Activated CD4-positive, alpha-beta T cell treated with anti-CD3 and anti-CD28 coated beads, Interleukin-2, amount 50 U/mL, for 16 hours (primary cell): ENCODE measurements at regions not wholly inside any gene's neighbourhood (a gene's known extent, or its start where the extent isn't known, plus 50 kb on each side); places are given as distances from the start of the nearest gene placed in this dataset.
A peak's percentile ranks its signal among the peaks of the same experiment; 100 is the strongest.
"Not testable (repeated sequence)": the region's sequence is repeated elsewhere in the genome, so short reads cannot be mapped to it uniquely, and the experiment has no call there.

ENCODE experiments used
- DNase-seq: peaks from one replicate; pipeline ENCODE4 v3.0.0-alpha.2; 2020

GRCh38 chr10:21403256-21404015 is 122.0 kb downstream of the SKIDA1 start:
- no peak for DNase-seq

DNA sequence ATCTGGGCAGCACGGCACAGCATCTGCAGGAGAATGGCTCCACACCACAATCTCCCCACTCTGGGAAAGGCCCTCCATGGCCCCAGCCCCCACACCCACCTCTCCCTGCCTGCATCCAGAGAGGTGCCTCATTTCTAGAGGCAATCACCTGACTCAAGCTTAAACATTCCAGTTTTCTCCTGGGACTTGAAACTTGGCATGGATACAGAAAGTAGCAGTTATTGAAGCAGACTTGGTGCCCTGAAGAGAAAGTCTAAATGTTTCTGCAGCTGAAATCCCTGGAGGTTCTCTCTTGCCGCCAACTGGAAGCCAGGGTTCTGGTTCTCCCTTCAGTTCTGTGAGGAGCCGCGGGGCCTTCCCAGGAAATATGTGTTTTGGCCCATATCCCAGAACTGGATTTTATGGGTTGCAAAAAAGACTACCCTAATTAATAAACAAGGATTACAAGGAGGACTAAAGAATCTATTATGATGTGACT is 122.8 kb downstream of the SKIDA1 start:
- no peak for DNase-seq

- no peak for DNase-seq
Measured at GRCh38 chr10:21401196-21401595, 124.3 kb downstream of the SKIDA1 start.

GRCh38 chr10:21399392-21400035 is 126.0 kb downstream of the SKIDA1 start:
- no peak for DNase-seq

- no peak for DNase-seq
Measured at GRCh38 chr10:21398563-21399231, 126.8 kb downstream of the SKIDA1 start.

- no peak for DNase-seq
Measured at GRCh38 chr10:21396889-21397288, 128.6 kb downstream of the SKIDA1 start.

DNA sequence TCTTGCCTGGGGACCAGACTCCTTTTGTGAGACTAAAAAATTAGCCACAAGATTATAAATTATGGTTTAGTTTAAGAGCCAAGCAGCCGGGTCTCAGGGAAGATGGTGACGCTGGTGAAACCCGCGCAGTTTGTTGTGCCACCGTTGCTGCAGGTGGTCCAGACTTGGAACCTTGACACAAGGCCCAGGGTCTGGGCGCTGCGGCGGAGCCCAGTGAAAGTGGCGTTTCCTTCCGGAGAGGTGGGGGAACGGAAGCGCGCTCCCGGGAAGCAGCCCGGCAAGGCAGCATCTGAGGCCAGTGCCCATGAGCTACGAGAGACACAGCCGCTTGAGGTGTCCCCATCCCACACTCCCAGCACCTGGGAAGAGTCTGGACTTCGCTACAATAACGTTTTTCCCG is 131.6 kb downstream of the SKIDA1 start:
- DNase-seq: no peak

DNA sequence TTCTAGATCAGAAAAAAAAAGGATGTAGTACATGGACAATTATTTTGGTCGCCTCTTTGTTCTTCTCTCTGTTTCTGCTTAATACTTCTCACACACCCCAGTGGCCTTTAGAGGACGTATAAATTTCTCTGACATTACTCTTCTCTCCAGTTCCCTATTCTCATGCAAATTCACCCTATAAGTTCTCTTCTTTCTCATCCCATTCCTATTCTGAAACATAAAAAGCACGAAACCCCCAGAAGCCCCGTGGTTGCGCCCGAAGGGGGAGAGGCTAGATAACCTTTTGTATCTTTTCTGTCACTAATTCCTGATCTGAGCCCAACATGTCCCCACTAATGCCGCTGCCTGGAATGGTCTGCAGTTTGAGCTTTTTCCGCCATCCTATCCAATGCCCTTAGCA is 136.9 kb downstream of the SKIDA1 start:
- no peak for DNase-seq

DNA sequence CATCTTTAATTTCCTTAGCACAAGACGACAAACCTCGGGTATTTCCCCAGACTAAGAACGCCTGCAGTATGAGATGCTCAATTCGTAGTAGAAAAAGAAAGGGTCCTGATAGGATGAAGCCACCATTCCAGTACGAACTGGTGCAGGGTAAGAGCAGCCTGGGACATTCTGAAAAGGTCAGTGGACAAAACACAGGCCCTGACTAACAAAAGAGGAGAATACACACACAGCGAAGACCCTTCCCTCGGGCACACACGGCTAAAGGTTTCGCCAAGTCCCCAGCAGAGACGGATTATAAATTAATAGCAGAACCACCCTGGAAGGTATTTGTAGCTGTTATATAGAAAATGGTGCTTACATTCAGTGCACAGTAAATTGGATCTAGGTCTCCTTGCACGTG is 137.6 kb downstream of the SKIDA1 start:
- no peak for DNase-seq

- DNase-seq: no peak
Measured at GRCh38 chr10:21385996-21386585, 139.4 kb downstream of the SKIDA1 start.

DNA sequence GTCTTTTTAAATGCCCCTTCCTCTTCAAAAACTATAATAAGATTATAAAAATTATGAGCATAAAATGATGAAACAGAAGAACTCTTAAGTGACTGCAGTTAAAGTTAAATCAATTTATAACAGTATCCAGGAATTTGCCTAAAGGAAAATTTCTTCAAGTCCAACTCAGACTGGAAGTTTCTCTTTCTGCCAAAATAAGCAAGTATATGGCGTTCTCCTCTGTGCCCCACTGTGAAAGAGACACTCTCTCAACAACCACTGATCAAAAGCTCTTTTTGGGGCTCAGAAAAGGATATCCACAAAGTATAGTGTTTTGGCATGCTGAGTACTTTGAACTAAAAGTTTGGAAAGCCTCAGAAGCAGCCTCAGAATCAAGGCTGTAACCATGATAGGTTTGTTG is 139.9 kb downstream of the SKIDA1 start:
- DNase-seq: no peak

DNA sequence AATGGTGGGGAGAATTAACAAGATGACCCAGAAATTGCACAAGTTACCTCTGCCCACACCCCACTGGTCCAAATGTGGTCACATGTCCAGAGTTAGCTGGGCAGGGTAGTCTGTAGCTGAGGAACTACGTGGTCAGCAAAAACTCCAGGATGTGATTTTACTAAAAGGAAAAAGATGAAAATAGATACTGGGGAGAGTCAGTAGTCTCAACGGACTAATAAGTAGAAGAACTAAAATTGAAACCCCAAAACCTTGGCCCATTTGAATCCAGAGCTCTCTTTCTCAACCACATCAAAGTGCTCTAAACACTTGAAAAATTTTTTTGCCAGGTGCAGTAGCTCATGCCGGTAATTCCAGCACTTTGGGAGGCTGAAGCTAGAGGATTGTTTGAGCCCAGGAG is 146.3 kb downstream of the SKIDA1 start:
- DNase-seq: no peak

DNA sequence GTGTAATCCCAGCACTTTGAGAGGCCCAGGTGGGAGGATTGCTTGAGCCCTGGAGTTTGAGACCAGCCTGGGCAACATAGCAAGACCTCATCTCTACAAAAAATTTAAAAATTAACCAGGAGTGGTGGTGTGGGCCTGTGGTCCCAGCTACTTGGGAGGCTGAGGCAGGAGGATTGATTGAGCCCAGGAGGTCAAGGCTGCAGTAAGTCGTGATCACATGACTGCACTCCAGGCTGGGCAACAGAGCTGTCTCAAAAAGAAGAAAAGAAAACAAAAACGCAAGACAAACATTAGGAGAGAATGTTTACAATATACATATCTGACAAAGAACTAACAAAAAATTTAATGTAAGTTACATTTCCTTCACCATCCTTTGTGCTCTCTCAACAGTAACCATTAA is 150.2 kb downstream of the SKIDA1 start:
- DNase-seq: not testable (repeated sequence)

DNA sequence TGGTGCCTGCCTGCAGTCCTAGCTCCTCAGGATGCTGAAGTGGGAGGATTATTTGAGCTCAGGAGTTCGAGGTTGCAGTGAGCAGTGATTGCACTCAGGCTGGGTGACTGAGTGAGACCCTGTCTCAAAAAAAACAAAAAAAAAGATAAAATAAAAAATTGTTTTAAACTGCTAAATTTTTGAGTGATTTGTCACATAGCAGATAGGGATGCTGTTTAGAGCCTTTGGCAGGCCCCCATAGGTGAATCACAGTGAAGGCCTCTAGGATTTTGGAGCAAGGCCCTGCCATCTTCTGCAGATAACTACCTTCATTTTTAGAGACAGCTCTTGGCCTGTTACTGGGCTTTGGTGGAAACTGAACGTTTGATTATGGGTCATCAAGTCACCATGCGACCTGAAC is 151.6 kb downstream of the SKIDA1 start:
- not testable (repeated sequence) for DNase-seq

GRCh38 chr10:21372651-21373410 is 152.7 kb downstream of the SKIDA1 start:
- peak; percentile 37 for DNase-seq

GRCh38 chr10:21369697-21370096 is 155.8 kb downstream of the SKIDA1 start:
- DNase-seq: no peak

DNA sequence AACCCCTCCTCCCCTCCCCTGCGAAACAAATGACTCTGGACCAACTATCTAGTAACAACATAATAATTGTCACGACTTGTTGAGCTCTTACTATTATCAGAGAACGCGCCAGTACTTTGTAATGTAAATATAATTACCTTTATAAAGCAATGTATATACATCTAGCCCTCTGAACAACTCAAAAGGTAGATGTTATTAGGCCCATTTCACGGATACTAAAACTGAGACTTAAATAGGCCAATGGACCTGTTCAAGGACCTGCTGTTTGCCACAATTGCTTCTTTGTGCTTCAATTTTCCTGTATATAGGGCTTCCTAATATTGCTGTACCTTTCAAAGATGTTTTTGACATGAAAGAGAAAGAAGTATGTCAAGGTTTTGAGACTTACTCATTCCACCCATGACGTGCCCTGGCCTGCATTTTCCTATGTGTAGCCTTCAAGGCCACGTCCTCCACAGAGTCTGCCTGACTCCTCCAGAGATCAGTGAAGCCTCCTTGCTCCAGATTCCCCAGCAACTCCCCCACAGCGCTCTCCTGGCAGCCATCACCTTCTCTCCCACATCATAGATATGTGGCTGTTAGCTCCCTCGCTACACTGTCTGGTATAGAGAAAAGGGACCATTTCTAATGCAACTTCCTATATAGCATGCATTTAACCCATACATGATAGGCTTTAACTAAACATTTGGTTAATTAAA is 156.6 kb downstream of the SKIDA1 start:
- no peak for DNase-seq

DNA sequence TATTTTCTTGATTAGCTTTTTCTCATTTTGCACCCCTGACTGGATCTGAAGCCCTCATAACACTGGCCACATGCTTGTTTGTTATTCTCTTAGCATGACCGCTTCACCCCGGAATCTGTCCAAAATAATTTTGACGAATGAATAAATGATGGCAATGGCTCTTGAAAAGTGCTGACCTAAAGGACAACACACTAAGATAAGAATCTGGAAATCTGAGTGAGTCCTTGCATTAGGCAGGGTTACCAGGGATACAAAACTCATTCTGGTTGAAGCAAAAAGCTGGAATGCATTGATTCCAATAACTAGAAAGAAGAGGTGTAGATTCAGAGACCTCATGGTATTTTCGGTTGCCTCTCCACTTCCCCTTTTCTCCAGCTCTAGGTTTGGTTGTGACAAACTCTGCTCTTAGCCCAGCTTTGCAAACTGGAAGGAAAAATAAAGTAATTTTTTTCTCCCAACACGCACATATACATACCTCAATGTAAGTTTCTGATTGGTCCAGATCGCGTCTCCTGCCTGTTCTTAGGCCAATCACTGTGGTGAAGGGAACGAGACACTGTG is 157.4 kb downstream of the SKIDA1 start:
- DNase-seq: no peak

DNA sequence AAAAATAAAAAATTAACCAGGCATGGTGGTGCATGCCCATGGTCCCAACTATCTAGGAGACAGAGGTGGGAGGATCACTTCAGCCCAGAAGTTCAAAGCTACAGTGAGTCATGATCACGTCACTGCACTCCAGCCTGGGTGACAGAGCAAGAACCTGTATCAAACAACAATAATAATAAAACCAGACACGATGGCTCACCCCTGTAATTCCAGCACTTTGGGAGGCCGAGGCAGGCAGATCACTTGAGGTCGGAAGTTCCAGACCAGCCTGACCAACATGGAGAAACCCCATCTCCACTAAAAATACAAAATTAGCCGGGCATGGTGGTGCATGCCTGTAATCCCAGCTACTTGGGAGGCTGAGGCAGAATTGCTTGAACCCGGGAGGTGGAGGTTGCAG is 159.4 kb downstream of the SKIDA1 start:
- DNase-seq: not testable (repeated sequence)

- no peak for DNase-seq
Measured at GRCh38 chr10:21364196-21365114, 161.0 kb downstream of the SKIDA1 start.

GRCh38 chr10:21363731-21364104 is 161.8 kb downstream of the SKIDA1 start:
- no peak for DNase-seq
